Bronchial epithelial cell (primary cell): ENCODE measurements at regions not wholly inside any gene's neighbourhood (a gene's known extent, or its start where the extent isn't known, plus 50 kb on each side); places are given as distances from the start of the nearest gene placed in this dataset.

ENCODE experiments used
- DNase-seq: peaks from one replicate; pipeline ENCODE4 v3.0.0-alpha.2; 2010; ENCODE audit warnings: low read depth
- FAIRE-seq: peaks from 2 replicates; lab custom pipeline; 2011; peaks lifted over from hg19 to GRCh38; lab: Jason Lieb, UNC
- H3K27me3 ChIP-seq: 2 replicates; pipeline ENCODE4 v1.5.1; 2011; ENCODE audit warnings: low read length; ENCODE audit not compliant: control insufficient read depth, insufficient read depth
- H3K36me3 ChIP-seq: 2 replicates; pipeline ENCODE4 v1.5.1; 2011; ENCODE audit warnings: low read length; ENCODE audit not compliant: control insufficient read depth, insufficient read depth
- H3K4me3 ChIP-seq: 2 replicates; pipeline ENCODE4 v1.5.1; 2011; ENCODE audit warnings: mild to moderate bottlenecking, low read depth, low read length, control low read depth
- CTCF ChIP-seq: IDR thresholded peaks from 2 replicates; pipeline ENCODE4 v1.5.1; 2011; ENCODE audit warnings: mild to moderate bottlenecking, moderate library complexity, low read length, control low read depth, inconsistent platforms; ENCODE audit not compliant: insufficient read depth, severe bottlenecking

- no peak for DNase-seq
- H3K27me3 ChIP-seq = no peaks in the 10 kb centered on the region
- H3K4me3 ChIP-seq = no peak overlapping the region
- H3K36me3 ChIP-seq = no peaks in the 10 kb centered on the region
- no peak for FAIRE-seq
- no peak for TF ChIP-seq CTCF
These were observed 347.9 kb upstream of the FAT3 start for GRCh38 chr11:91876746-91877145.

- Histone ChIP-seq H3K36me3 (no peaks in the 10 kb centered on the region), H3K4me3 (no peak overlapping the region), H3K27me3 (no peaks in the 10 kb centered on the region)
- FAIRE-seq (no peak), DNase-seq (no peak)
- TF ChIP-seq CTCF = no peak
These were observed 352.4 kb upstream of the FAT3 start for GRCh38 chr11:91872243-91872642.

- no peak overlapping the region for H3K4me3 ChIP-seq
- FAIRE-seq = no peak
- H3K27me3 ChIP-seq = no peaks in the 10 kb centered on the region
- DNase-seq = no peak
- TF ChIP-seq CTCF = no peak
- H3K36me3 ChIP-seq = no peaks in the 10 kb centered on the region
These were observed 352.8 kb upstream of the FAT3 start for GRCh38 chr11:91871791-91872190.

- FAIRE-seq = no peak
- no peak for TF ChIP-seq CTCF
These were observed 353.6 kb upstream of the FAT3 start for GRCh38 chr11:91871048-91871447.

GRCh38 chr11:91869686-91870085 lies 354.9 kb upstream of the FAT3 start:
- Histone ChIP-seq H3K4me3 (no peak overlapping the region), H3K36me3 (no peaks in the 10 kb centered on the region), H3K27me3 (no peaks in the 10 kb centered on the region)
- no peak for FAIRE-seq
- no peak for DNase-seq
- TF ChIP-seq CTCF = no peak

More at GRCh38 chr11:91871048-91871447, 353.6 kb upstream of the FAT3 start:
- Histone ChIP-seq H3K4me3 (no peak overlapping the region), H3K27me3 (no peaks in the 10 kb centered on the region), H3K36me3 (no peaks in the 10 kb centered on the region)
- DNase-seq = no peak

GRCh38 chr11:91866642-91867041 lies 358.0 kb upstream of the FAT3 start:
- no peaks in the 10 kb centered on the region for H3K27me3 ChIP-seq
- no peak for DNase-seq
- no peak overlapping the region for H3K4me3 ChIP-seq
- H3K36me3 ChIP-seq = no peaks in the 10 kb centered on the region
- TF ChIP-seq CTCF = no peak
- no peak for FAIRE-seq
